ENCODE measurements at regions not wholly inside any gene's neighbourhood (a gene's known extent, or its start where the extent isn't known, plus 50 kb on each side); places are given as distances from the start of the nearest gene placed in this dataset.

GRCh38 chr14:45877981-45878380 is 625.0 kb upstream of the MIS18BP1 start:
- H3K4me3 ChIP-seq (ENCODE audit: control insufficient read depth, low read depth, low read length) = no peak overlapping the region
- TF ChIP-seq CTCF (conservative IDR thresholded peaks at IDR 0.05; ENCODE audit: control insufficient read depth, insufficient read depth, low read depth, low read length) = no peak
- no peak for DNase-seq (ENCODE audit: low read depth)

GRCh38 chr14:45868863-45869262 is 615.9 kb upstream of the MIS18BP1 start:
- no peak for DNase-seq (ENCODE audit: low read depth)
- H3K4me3 ChIP-seq (ENCODE audit: control insufficient read depth, low read depth, low read length) = no peak overlapping the region
- TF ChIP-seq CTCF (conservative IDR thresholded peaks at IDR 0.05; ENCODE audit: control insufficient read depth, insufficient read depth, low read depth, low read length) = no peak

- DNase-seq (ENCODE audit: low read depth) = no peak
- H3K4me3 ChIP-seq (ENCODE audit: control insufficient read depth, low read depth, low read length) = no peak overlapping the region
- no peak for TF ChIP-seq CTCF (conservative IDR thresholded peaks at IDR 0.05; ENCODE audit: control insufficient read depth, insufficient read depth, low read depth, low read length)
Observed at GRCh38 chr14:45868377-45868776, 615.4 kb upstream of the MIS18BP1 start.

GRCh38 chr14:45867046-45867894 is 614.3 kb upstream of the MIS18BP1 start:
- H3K4me3 ChIP-seq (ENCODE audit: control insufficient read depth, low read depth, low read length) = no peak overlapping the region
- no peak for TF ChIP-seq CTCF (conservative IDR thresholded peaks at IDR 0.05; ENCODE audit: control insufficient read depth, insufficient read depth, low read depth, low read length)
- no peak for DNase-seq (ENCODE audit: low read depth)

GRCh38 chr14:45838597-45838996 is 585.6 kb upstream of the MIS18BP1 start:
- no peak for TF ChIP-seq CTCF (conservative IDR thresholded peaks at IDR 0.05; ENCODE audit: control insufficient read depth, insufficient read depth, low read depth, low read length)
- no peak overlapping the region for H3K4me3 ChIP-seq (ENCODE audit: control insufficient read depth, low read depth, low read length)
- DNase-seq (ENCODE audit: low read depth) = peak; percentile 7

- no peak for DNase-seq (ENCODE audit: low read depth)
- no peak for TF ChIP-seq CTCF (conservative IDR thresholded peaks at IDR 0.05; ENCODE audit: control insufficient read depth, insufficient read depth, low read depth, low read length)
- H3K4me3 ChIP-seq (ENCODE audit: control insufficient read depth, low read depth, low read length) = no peak overlapping the region
Observed at GRCh38 chr14:45819107-45819506, 566.1 kb upstream of the MIS18BP1 start.

All from fibroblast of mammary gland (primary cell).